ENCODE measurements at regions not wholly inside any gene's neighbourhood (a gene's known extent, or its start where the extent isn't known, plus 50 kb on each side); places are given as distances from the start of the nearest gene placed in this dataset.

GRCh38 chr2:102895376-102895775 is 133.5 kb downstream of the TMEM182 start:
- TF ChIP-seq POLR2A (IDR thresholded peaks at IDR 0.05) = no peak
- TF ChIP-seq, protein P1, sequence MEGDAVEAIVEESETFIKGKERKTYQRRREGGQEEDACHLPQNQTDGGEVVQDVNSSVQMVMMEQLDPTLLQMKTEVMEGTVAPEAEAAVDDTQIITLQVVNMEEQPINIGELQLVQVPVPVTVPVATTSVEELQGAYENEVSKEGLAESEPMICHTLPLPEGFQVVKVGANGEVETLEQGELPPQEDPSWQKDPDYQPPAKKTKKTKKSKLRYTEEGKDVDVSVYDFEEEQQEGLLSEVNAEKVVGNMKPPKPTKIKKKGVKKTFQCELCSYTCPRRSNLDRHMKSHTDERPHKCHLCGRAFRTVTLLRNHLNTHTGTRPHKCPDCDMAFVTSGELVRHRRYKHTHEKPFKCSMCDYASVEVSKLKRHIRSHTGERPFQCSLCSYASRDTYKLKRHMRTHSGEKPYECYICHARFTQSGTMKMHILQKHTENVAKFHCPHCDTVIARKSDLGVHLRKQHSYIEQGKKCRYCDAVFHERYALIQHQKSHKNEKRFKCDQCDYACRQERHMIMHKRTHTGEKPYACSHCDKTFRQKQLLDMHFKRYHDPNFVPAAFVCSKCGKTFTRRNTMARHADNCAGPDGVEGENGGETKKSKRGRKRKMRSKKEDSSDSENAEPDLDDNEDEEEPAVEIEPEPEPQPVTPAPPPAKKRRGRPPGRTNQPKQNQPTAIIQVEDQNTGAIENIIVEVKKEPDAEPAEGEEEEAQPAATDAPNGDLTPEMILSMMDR (IDR thresholded peaks at IDR 0.05) = no peak
